ENCODE measurements at regions not wholly inside any gene's neighbourhood (a gene's known extent, or its start where the extent isn't known, plus 50 kb on each side); places are given as distances from the start of the nearest gene placed in this dataset.
"Not testable (repeated sequence)": the region's sequence is repeated elsewhere in the genome, so short reads cannot be mapped to it uniquely, and the experiment has no call there.

DNA sequence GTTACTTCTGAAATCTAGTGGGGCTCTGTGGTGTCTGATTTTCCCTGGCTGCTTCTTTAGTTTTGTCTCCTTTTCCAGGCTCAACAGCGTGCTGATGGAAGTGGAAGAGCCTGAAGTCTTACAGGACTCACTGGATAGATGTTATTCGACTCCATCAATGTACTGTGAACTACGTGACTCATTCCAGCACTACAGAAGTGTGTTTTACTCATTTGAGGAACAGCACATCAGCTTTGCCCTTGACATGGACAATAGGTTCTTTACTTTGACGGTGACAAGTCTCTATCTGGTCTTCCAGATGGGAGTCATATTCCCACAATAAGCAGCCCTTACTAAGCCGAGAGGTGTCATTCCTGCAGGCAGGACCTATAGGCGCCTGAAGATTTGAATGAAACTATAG is 51.1 kb downstream of the NBPF8 start:
- H3K27me3 ChIP-seq; H3K9me3 ChIP-seq; DNase-seq; ATAC-seq; H3K4me1 ChIP-seq; H3K36me3 ChIP-seq; H3K4me3 ChIP-seq; intact Hi-C loops (cut with DNase I); H3K27ac ChIP-seq: not testable (repeated sequence)
- WGBS, 4 donors, result 83 to 92% (median 91%) methylated on average over 3 to 6 of the region's 6 CpGs

- DNase-seq; H3K27ac ChIP-seq; H3K9me3 ChIP-seq; intact Hi-C loops (cut with DNase I); H3K27me3 ChIP-seq; H3K4me3 ChIP-seq; H3K4me1 ChIP-seq; ATAC-seq: not testable (repeated sequence)
- H3K36me3 ChIP-seq, result peaks cover 0 to 15% (median 4%) of the 10 kb centered on the region in 9 donors
- 66 to 74% (median 70%) methylated on average over 4 of the region's 4 CpGs for WGBS, 4 donors
These were observed 62.8 kb downstream of the NBPF8 start for GRCh38 chr1:120477663-120478062.

- H3K4me1 ChIP-seq; H3K9me3 ChIP-seq; H3K27me3 ChIP-seq; intact Hi-C loops (cut with DNase I); DNase-seq; H3K4me3 ChIP-seq; H3K27ac ChIP-seq: not testable (repeated sequence)
- 61 to 86% (median 74%) methylated on average over 2 to 5 of the region's 5 CpGs; no CpG with 5 or more reads in 1 of the 4 donors for WGBS, 4 donors
- ATAC-seq, result peak; percentile 57 to 75 (median 66)
- peak in 1 of 12 donors; percentile 4 for TF ChIP-seq CTCF (IDR thresholded peaks at IDR 0.05)
- H3K36me3 ChIP-seq, result peaks cover 0 to 15% (median 4%) of the 10 kb centered on the region in 9 donors
These were observed 63.6 kb downstream of the NBPF8 start for GRCh38 chr1:120478400-120478799.

DNA sequence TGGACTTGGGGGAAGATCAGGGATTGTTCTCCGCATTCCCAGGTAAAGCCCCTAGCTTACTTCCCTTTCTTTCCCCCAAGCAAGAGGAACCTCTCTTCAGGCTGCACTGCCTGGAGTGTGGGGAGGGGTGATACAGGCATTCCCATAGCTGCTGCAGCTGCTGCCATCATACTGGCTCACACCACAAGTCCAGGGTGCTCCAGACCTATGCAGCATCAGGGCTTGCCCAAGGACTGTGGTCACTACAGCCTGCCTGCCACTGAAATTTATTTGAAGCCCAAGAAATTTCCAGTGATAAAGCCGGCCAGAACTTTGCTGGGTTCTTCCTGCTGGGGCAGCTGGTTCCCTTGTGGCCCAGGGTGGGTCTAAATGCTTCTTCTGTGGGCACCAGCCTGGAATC is 72.7 kb downstream of the NBPF8 start:
- H3K4me3 ChIP-seq; H3K9me3 ChIP-seq; H3K27me3 ChIP-seq; DNase-seq; H3K27ac ChIP-seq; intact Hi-C loops (cut with DNase I); H3K4me1 ChIP-seq: not testable (repeated sequence)
- peak in 2 of 4 donors; percentile 39 to 49 for ATAC-seq
- 79 to 100% methylated on average over 1 of the region's 2 CpGs; no CpG with 5 or more reads in 2 of the 4 donors for WGBS, 4 donors
- peaks cover 0 to 38% (median 24%) of the 10 kb centered on the region in 9 donors for H3K36me3 ChIP-seq

- H3K9me3 ChIP-seq; H3K4me3 ChIP-seq; H3K27ac ChIP-seq; intact Hi-C loops (cut with DNase I); ATAC-seq; H3K4me1 ChIP-seq; H3K27me3 ChIP-seq; DNase-seq: not testable (repeated sequence)
- H3K36me3 ChIP-seq, result peaks cover 0 to 44% (median 26%) of the 10 kb centered on the region in 9 donors
- 81 to 98% (median 89%) methylated on average over 5 to 8 of the region's 8 CpGs for whole genome bisulfite sequencing, 4 donors
These were observed 74.4 kb downstream of the NBPF8 start for GRCh38 chr1:120489217-120489616.

- no CpG with 5 or more reads among the region's 3 CpGs for WGBS, 4 donors
- H3K36me3 ChIP-seq, result peaks cover 0 to 43% (median 14%) of the 10 kb centered on the region in 9 donors
- H3K27me3 ChIP-seq; ATAC-seq; H3K4me3 ChIP-seq; intact Hi-C loops (cut with DNase I); DNase-seq; H3K4me1 ChIP-seq; H3K9me3 ChIP-seq; H3K27ac ChIP-seq: not testable (repeated sequence)
These were observed 82.3 kb downstream of the NBPF8 start for GRCh38 chr1:120497145-120497544.

DNA sequence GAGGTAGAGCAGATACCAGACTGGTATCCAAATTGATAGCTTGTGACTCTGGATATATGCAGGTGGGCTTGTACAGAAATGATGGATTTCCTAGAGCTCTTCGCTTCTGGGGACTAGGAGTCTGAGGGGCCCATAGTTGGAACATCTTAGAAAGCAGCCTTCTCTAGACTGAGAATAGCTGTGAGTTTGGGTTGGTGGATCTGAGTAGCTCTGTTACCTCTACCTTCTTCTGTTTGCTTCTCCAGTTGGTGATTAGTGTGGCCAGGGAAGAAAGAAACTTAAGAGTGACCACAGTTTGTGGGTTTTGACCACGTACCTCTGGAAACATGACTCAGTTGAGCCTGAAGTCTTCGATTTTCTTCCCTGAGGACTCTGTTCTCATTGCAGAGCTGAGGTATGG is 88.4 kb downstream of the NBPF8 start:
- peaks cover 0 to 36% (median 9%) of the 10 kb centered on the region in 9 donors for H3K36me3 ChIP-seq
- H3K9me3 ChIP-seq; H3K4me3 ChIP-seq; H3K4me1 ChIP-seq; H3K27ac ChIP-seq; H3K27me3 ChIP-seq; intact Hi-C loops (cut with DNase I); DNase-seq; ATAC-seq: not testable (repeated sequence)
- WGBS, 4 donors, result 86 to 100% (median 95%) methylated on average over 2 of the region's 3 CpGs

GRCh38 chr1:120506352-120506751 is 91.5 kb downstream of the NBPF8 start:
- peak in 1 of 4 donors; percentile 28 for ATAC-seq
- intact Hi-C loops (cut with DNase I), result not testable (repeated sequence)

GRCh38 chr1:120508351-120508750 is 93.5 kb downstream of the NBPF8 start:
- ATAC-seq; H3K27ac ChIP-seq; H3K4me3 ChIP-seq; H3K9me3 ChIP-seq; H3K4me1 ChIP-seq; DNase-seq; H3K27me3 ChIP-seq; intact Hi-C loops (cut with DNase I): not testable (repeated sequence)
- H3K36me3 ChIP-seq, result peaks cover 0 to 35% (median 15%) of the 10 kb centered on the region in 9 donors
- 83 to 96% (median 91%) methylated on average over 3 of the region's 3 CpGs for WGBS, 4 donors

More at GRCh38 chr1:120506352-120506751, 91.5 kb downstream of the NBPF8 start:
- not testable (repeated sequence) for H3K9me3 ChIP-seq, H3K4me3 ChIP-seq, H3K4me1 ChIP-seq, H3K27me3 ChIP-seq, DNase-seq, H3K27ac ChIP-seq
- 86 to 100% (median 97%) methylated on average over 1 to 2 of the region's 2 CpGs for WGBS, 4 donors
- H3K36me3 ChIP-seq, result peaks cover 0 to 31% (median 5%) of the 10 kb centered on the region in 9 donors

DNA sequence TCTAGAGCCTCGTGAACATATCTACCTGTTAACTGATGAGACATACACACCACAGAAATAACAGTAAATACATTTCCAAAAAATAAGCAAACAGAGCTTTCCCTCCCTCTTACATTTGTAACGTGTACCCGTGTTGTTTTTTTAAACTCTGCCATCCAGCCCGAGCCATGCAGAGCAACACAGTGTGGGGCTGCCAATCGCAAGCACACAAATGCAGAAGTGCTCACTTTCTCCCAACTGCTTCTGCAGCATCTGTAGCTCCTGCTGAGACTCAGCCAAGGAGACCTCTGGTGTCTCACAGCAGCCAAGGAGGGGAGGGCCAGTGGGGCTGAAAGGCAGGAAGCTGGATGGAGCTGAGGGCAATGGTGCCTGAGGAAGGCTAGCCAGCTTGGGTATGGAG is 94.4 kb downstream of the NBPF8 start:
- H3K27ac ChIP-seq; DNase-seq; H3K4me1 ChIP-seq; ATAC-seq; intact Hi-C loops (cut with DNase I); H3K27me3 ChIP-seq; H3K9me3 ChIP-seq; H3K4me3 ChIP-seq: not testable (repeated sequence)
- WGBS, 4 donors, result 57 to 95% (median 80%) methylated on average over 1 to 2 of the region's 5 CpGs; no CpG with 5 or more reads in 1 of the 4 donors
- peaks cover 0 to 30% (median 12%) of the 10 kb centered on the region in 9 donors for H3K36me3 ChIP-seq
